ENCODE measurements at regions not wholly inside any gene's neighbourhood (a gene's known extent, or its start where the extent isn't known, plus 50 kb on each side); places are given as distances from the start of the nearest gene placed in this dataset.

- TF ChIP-seq EP300 (IDR thresholded peaks at IDR 0.05; ENCODE audit: low read depth), result no peak
- no peak for TF ChIP-seq CTCF (IDR thresholded peaks at IDR 0.05)
- no peak for TF ChIP-seq POLR2AphosphoS5 (IDR thresholded peaks at IDR 0.05)
Measured at GRCh38 chr12:72207486-72208409, 64.4 kb upstream of the TRHDE start.
